NB4 (cell line): ENCODE measurements at regions not wholly inside any gene's neighbourhood (a gene's known extent, or its start where the extent isn't known, plus 50 kb on each side); places are given as distances from the start of the nearest gene placed in this dataset.

Experiments used
- DNase-seq: peaks from one replicate; pipeline ENCODE4 v3.0.0; 2010; ENCODE audit warnings: low read depth
- H3K4me3 ChIP-seq: one replicate; pipeline ENCODE4 v1.5.1; 2011; ENCODE audit warnings: mild to moderate bottlenecking, low read depth, low read length, moderate library complexity
- CTCF ChIP-seq: IDR thresholded peaks from one replicate; pipeline ENCODE4 v1.5.1; 2012; ENCODE audit warnings: low read depth, low read length
- MYC ChIP-seq: IDR thresholded peaks from 2 replicates; pipeline ENCODE4 v1.6.1; 2011; ENCODE audit warnings: low read depth, low read length
- POLR2A ChIP-seq: IDR thresholded peaks from 2 replicates; pipeline ENCODE4 v1.6.1; 2011; ENCODE audit warnings: mild to moderate bottlenecking; ENCODE audit not compliant: insufficient read length; ENCODE audit errors: extremely low read depth
- TF ChIP-seq, protein P1 (sequence below): IDR thresholded peaks from 2 replicates; pipeline ENCODE4 v1.6.1; 2011; ENCODE audit warnings: low read depth, low read length

GRCh38 chr18:29157905-29158304, 981.0 kb upstream of the CDH2 start:
- no peak for TF ChIP-seq POLR2A
- TF ChIP-seq, protein P1, sequence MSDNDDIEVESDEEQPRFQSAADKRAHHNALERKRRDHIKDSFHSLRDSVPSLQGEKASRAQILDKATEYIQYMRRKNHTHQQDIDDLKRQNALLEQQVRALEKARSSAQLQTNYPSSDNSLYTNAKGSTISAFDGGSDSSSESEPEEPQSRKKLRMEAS: no peak
- TF ChIP-seq MYC: no peak
- TF ChIP-seq CTCF: no peak
- no peak for DNase-seq
- no peak overlapping the region for H3K4me3 ChIP-seq

- TF ChIP-seq CTCF: no peak
- TF ChIP-seq POLR2A: no peak
- TF ChIP-seq, protein P1: no peak
- no peak for TF ChIP-seq MYC
- no peak for DNase-seq
- no peak overlapping the region for H3K4me3 ChIP-seq
Measured at GRCh38 chr18:29157057-29157780, 980.3 kb upstream of the CDH2 start.

- TF ChIP-seq MYC (no peak), CTCF (no peak), POLR2A (no peak)
- TF ChIP-seq, protein P1: no peak
- DNase-seq: no peak
- H3K4me3 ChIP-seq: no peak overlapping the region
Measured at GRCh38 chr18:29156531-29156930, 979.6 kb upstream of the CDH2 start.

DNA sequence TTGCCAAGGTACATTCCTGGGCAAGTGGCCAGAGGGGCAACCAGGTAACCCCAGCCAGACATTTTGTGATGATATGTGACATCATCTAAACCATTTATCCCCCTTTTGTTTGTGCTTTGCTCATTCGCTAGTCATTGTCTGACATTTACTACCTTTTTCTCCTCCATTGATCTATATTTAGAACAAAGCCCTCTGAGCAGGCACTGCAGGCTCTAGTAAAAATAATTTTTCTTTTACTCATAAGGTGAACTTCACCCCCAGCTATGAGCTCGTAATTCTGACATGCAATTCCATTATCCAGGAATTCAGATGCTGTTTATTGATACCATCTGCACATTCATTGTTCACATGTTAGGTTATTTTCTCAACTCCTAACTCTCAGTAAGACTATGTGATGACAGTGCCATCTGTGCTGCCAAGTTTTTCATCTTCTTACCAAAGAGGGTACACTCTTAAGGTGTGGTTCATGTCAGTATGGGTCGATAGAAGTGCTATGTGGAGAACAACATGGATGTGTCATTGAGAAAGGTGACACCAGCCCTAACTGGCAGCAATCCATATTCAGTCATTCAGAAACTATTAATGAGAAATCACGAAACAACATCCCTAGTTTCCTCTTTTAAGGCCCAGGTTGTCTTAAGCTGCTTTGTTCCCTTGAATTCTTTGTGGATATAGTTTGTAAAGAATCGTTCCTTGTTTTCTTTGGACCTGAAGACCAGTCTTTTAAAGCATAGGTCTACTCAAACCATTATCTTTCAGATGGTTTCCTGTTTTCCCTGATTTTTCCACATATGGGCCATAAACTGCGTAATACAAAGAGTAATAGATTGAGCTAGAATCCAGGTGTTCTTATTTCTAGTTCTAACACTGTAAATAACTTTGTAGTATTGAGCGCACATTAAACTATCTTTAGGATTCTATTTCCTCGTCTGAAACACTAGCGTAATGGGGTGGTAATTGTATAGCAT, 978.1 kb upstream of the CDH2 start:
- H3K4me3 ChIP-seq: no peak overlapping the region
- no peak for TF ChIP-seq CTCF
- TF ChIP-seq, protein P1: no peak
- TF ChIP-seq POLR2A: no peak
- TF ChIP-seq MYC: no peak
- DNase-seq: no peak

- TF ChIP-seq CTCF: no peak
- no peak for TF ChIP-seq POLR2A
- TF ChIP-seq, protein P1: no peak
- no peak for TF ChIP-seq MYC
- H3K4me3 ChIP-seq: no peak overlapping the region
- no peak for DNase-seq
Measured at GRCh38 chr18:29154196-29154757, 977.3 kb upstream of the CDH2 start.
